Stimulated activated CD4-positive, alpha-beta T cell treated with anti-CD3 and anti-CD28 coated beads, Interleukin-15, amount 100 ng/mL, for 48 hours (primary cell): ENCODE measurements at regions not wholly inside any gene's neighbourhood (a gene's known extent, or its start where the extent isn't known, plus 50 kb on each side); places are given as distances from the start of the nearest gene placed in this dataset.

ENCODE experiments used
- DNase-seq, 2 donors: peaks; one replicate each; pipeline ENCODE4 v3.0.0-alpha.2; 2020; ENCODE audit warnings: low read depth in 2 of 2

- DNase-seq: no peak
Measured at GRCh38 chr1:232383455-232384123, 246.3 kb downstream of the SIPA1L2 start.

- no peak for DNase-seq
Measured at GRCh38 chr1:232382671-232383070, 247.3 kb downstream of the SIPA1L2 start.

GRCh38 chr1:232381394-232382100 lies 248.4 kb downstream of the SIPA1L2 start:
- DNase-seq: no peak

GRCh38 chr1:232380596-232380995 lies 249.3 kb downstream of the SIPA1L2 start:
- no peak for DNase-seq

DNA sequence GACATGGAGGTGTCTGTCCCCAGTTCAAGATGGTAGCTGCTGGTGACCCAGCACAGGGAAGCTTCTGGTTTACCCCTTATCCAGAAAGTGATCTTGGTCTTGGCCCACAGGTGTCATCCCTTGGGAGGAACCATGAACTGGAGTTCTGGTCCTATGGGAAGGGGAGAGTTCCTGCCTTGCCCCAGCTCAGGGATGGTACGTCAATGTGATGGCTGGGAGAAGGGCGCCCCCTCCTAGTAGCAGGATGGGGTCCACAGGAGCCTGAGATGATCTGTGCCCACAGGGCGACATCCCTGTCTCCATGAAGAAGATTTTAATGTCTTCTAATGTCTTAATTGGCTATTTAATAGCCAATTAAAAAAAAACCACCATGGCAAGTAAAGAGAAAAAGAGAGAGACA lies 249.8 kb downstream of the SIPA1L2 start:
- DNase-seq: no peak

DNA sequence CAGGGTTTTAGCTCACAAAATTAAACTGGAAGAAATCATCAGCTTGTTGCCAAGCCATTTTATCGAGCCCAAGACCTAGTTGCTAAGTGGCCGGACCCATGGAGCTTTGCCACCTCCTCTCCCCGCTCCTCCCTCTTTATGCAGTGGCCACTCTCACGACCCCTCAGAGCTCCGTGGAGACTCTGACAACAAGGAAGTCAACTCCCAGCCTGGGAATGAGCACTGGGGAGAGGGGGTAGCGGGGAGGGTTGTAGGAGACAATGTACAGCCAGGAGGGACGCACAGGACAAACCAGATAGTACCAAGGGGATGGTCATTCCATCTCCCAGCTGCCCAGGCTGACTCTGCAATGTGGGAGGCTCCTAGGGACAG lies 250.9 kb downstream of the SIPA1L2 start:
- no peak for DNase-seq

GRCh38 chr1:232378266-232379062 lies 251.5 kb downstream of the SIPA1L2 start:
- no peak for DNase-seq

DNA sequence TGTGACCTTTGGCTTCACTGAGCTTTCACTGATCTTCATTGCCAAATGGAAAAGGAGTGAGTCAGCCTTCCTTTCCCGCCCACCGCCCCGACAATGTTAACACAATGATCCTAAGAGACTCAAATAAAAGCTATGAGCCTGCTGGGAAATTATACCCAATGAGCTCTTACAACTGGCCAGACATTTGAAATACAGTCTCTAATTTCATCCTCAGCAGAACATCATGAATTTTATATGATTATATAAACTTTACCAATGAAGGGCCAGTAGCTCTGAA lies 252.5 kb downstream of the SIPA1L2 start:
- no peak for DNase-seq

- DNase-seq: no peak
Measured at GRCh38 chr1:232376632-232377493, 253.1 kb downstream of the SIPA1L2 start.

DNA sequence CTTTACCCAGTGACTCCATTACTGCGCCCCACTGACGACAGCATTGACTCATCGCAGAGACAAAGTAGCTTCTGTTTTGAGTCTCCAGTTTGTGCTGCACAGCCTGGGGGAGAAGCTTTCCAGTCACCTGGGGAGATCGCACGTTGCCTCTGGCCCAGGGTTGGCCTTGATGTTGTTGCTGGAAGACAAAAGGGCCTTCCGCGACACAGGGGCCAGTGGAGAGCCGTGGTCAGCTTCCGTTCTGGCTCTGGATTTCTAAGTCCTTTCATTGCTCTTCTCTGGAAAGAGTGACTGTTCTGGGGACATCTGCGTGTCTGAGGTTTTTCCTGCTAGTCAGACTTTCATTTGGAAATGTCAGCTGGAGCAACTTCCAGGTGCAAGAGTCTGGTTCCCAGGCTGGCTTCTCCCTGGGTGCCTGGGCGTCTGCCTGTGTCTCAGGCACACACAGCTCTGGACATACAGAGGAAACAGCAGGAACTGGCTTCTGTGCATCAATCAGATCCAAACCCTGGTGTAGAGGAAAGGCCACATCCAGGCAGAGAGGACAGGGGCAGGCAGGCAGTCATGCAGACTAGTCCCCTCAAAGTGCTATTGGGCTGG lies 257.0 kb downstream of the SIPA1L2 start:
- DNase-seq: no peak

DNA sequence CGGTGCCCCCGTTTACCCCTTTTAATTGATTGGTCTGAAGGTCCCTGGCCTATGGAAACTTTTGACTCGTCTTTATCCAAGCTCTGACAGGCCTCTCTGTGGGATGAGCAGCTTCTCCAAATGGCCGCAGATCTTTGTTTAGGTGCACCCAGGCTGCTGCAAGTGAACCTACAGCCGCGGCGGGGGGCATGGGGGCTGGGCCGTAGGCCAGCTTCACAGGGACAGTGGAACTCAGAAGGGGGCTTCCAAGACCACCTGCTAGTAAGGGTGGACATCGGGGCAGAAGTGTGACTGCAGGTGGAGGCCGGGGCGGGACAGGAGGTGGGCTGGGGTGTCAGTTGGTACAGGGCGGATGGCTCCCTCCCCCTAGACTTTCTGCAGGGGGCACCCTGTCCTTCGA lies 257.5 kb downstream of the SIPA1L2 start:
- no peak for DNase-seq

DNA sequence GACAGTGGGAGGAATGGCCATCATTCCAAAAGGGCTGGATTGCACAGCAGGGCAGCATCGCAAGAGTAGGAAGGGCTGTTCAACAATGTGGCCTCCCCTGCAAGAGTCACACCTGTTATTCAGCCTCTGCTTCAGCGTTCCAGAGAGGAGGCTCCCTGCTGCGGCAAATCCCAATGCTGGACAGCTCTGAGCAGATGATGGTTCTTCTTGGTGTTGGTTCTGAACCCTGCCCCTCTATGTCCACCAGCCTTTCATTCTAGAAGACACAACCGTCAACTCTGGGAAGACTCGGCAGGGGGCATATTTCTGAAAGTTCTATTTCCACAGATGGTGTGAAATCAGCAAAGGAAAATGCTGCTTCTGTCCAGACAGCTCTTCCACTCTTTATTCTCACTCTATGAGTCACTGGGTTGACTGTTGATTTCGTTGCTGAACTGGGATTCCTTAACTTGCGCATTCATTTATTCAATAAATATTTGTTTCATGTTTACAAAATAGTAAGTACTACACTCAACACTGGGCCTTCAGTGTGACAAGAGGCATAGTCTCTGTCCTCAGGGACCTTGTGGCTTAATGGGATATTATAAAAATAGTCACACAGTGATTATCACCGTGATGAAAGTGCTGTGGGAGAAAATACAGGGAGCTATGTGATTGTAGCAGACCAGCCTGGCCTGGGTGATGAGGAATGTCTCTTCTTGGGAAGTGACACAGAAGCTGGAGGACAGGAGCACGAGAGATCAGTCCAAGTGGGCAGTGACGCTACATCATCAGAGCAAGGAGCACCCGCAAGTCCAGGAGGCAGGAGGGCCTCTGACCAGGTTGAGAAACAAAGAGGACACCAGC lies 260.3 kb downstream of the SIPA1L2 start:
- no peak for DNase-seq

GRCh38 chr1:232368821-232369321 lies 261.1 kb downstream of the SIPA1L2 start:
- DNase-seq: no peak

DNA sequence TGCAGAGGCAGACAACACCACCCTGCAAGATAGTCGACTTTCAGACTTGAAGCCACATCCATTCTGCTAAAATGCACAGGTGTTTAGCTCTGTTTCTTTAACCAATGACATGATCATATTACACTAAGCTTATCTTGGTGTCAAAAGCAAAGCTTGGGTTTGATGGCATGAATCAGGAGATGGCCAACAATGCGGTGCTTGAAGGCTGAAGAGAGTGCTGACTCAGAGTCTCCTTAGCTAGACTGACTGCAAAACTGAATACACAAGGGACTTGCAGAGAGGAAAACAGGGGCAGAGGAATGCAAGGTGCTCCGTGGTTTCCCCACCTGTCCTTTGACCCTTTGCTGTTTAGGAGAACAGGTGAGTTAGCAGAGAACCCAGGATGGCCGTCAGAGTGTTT lies 262.6 kb downstream of the SIPA1L2 start:
- DNase-seq: no peak

GRCh38 chr1:232364654-232365382 lies 265.1 kb downstream of the SIPA1L2 start:
- no peak for DNase-seq

GRCh38 chr1:232363008-232363407 lies 266.9 kb downstream of the SIPA1L2 start:
- DNase-seq: no peak

GRCh38 chr1:232357416-232357815 lies 272.5 kb downstream of the SIPA1L2 start:
- no peak for DNase-seq

GRCh38 chr1:232355162-232356006 lies 274.5 kb downstream of the SIPA1L2 start:
- no peak for DNase-seq

- no peak for DNase-seq
Measured at GRCh38 chr1:232353001-232353400, 276.9 kb downstream of the SIPA1L2 start.
